CD4-positive, alpha-beta T cell (primary cell): ENCODE measurements at regions not wholly inside any gene's neighbourhood (a gene's known extent, or its start where the extent isn't known, plus 50 kb on each side); places are given as distances from the start of the nearest gene placed in this dataset.

Source experiments
- ATAC-seq: fragments of 200-7000 bp; cut with Tn5 transposase; one replicate; pipeline ENCODE4 v1.10.0; 2022; ENCODE audit warnings: mild to moderate bottlenecking; ENCODE audit not compliant: poor library complexity
- CTCF ChIA-PET: fragments of 350-600 bp; sonication (Branson Sonifier 250); formaldehyde crosslinking; loops from one replicate; lab custom pipeline; 2021; ENCODE audit warnings: antibody characterized with exemption, inconsistent platforms; lab: Charles Lee
- POLR2A ChIA-PET: fragments of 350-600 bp; sonication (Branson Sonifier 250); formaldehyde crosslinking; loops from one replicate; lab custom pipeline; 2021; ENCODE audit warnings: antibody characterized with exemption, inconsistent platforms; lab: Charles Lee
- DNase-seq, 14 experiments: peaks; one replicate each; pipeline ENCODE4 v3.0.0-alpha.2; 2013 to 2020; ENCODE audit warnings: mixed read lengths in 2 of 14
- H3K27ac ChIP-seq, 2 donors: one replicate each; pipeline versions ENCODE4 v1.5.1 to v1.7.0; 2013; ENCODE audit warnings: low read length in 2 of 2, low read depth in 1 of 2, mild to moderate bottlenecking in 1 of 2
- H3K27me3 ChIP-seq, 2 experiments: 1 replicate in 1 of 2; 2 replicates in 1 of 2; pipeline versions ENCODE4 v1.6.1 to v1.7.0; 2013; ENCODE audit warnings: low read length in 2 of 2, control low read depth in 1 of 2, mild to moderate bottlenecking in 1 of 2, moderate library complexity in 1 of 2; ENCODE audit not compliant: insufficient read depth in 2 of 2, control insufficient read depth in 1 of 2
- H3K36me3 ChIP-seq: one replicate; pipeline ENCODE4 v1.6.1; 2013; ENCODE audit warnings: low read length, control low read depth; ENCODE audit not compliant: insufficient read depth
- H3K4me1 ChIP-seq: one replicate; pipeline ENCODE4 v1.6.1; 2013; ENCODE audit warnings: low read length, control low read depth; ENCODE audit not compliant: insufficient read depth
- H3K4me3 ChIP-seq: one replicate; pipeline ENCODE4 v1.5.1; 2013; ENCODE audit warnings: mild to moderate bottlenecking, low read length, moderate library complexity
- H3K9me3 ChIP-seq, 2 experiments: 1 replicate in 1 of 2; 2 replicates in 1 of 2; pipeline versions ENCODE4 v1.6.1 to v1.7.0; 2013; ENCODE audit warnings: low read length in 2 of 2, mild to moderate bottlenecking in 2 of 2, control low read depth in 1 of 2, moderate library complexity in 1 of 2; ENCODE audit not compliant: control insufficient read depth in 1 of 2, insufficient read depth in 1 of 2
- H3K27ac Mint-ChIP-seq: one replicate; pipeline ENCODE4 v1.8.0; 2020; ENCODE audit warnings: mixed read lengths
- H3K27me3 Mint-ChIP-seq: one replicate; pipeline ENCODE4 v1.8.0; 2021; ENCODE audit warnings: mixed read lengths
- H3K36me3 Mint-ChIP-seq: one replicate; pipeline ENCODE4 v1.8.0; 2021; ENCODE audit warnings: low read depth, mixed read lengths
- H3K4me1 Mint-ChIP-seq: one replicate; pipeline ENCODE4 v1.8.0; 2021; ENCODE audit warnings: low read depth, mixed read lengths
- H3K4me3 Mint-ChIP-seq: one replicate; pipeline ENCODE4 v1.8.0; 2020; ENCODE audit warnings: mild to moderate bottlenecking, mixed read lengths
- H3K9me3 Mint-ChIP-seq: one replicate; pipeline ENCODE4 v1.8.0; 2020; ENCODE audit warnings: mixed read lengths
- CTCF ChIP-seq: fragments of 200-600 bp; IDR thresholded peaks from one replicate; pipeline ENCODE4 v1.8.0; 2022; ENCODE audit warnings: antibody characterized with exemption, mild to moderate bottlenecking
- intact Hi-C, 2 experiments: fragments of 100-400 bp; cut with DNase I in 1 of 2; cut with micrococcal nuclease in 1 of 2; formaldehyde crosslinking; loops; one replicate each; pipeline versions ENCODE4 v1.15.1 to v1.9.0; 2023 to 2025; cut with DNase I, micrococcal nuclease

GRCh38 chr17:64774888-64775540, 112.9 kb upstream of the SMURF2 start:
- H3K9me3 ChIP-seq = no peaks in the 10 kb centered on the region
- POLR2A ChIA-PET = no interaction called here
- Mint-ChIP-seq H3K27me3 (peaks cover 18% of the 10 kb centered on the region), H3K9me3 (no peaks in the 10 kb centered on the region), H3K27ac (no peak overlapping the region), H3K4me1 (peaks cover 21% of the 10 kb centered on the region), H3K36me3 (peaks cover 3% of the 10 kb centered on the region), H3K4me3 (no peak overlapping the region)
- H3K27me3 ChIP-seq = no peaks in the 10 kb centered on the region
- no peak for ATAC-seq
- no peak overlapping the region for H3K27ac ChIP-seq
- CTCF ChIA-PET = no interaction called here
- H3K36me3 ChIP-seq = no peaks in the 10 kb centered on the region
- no peak for DNase-seq
- peaks cover 43% of the 10 kb centered on the region for H3K4me1 ChIP-seq
- no peak for TF ChIP-seq CTCF
- H3K4me3 ChIP-seq = no peak overlapping the region
- intact Hi-C loops = loop anchor here (5.0 to 10.0 kb wide), 3 partner anchors 70 to 422 kb away; no protein-coding TSS in a partner anchor

DNA sequence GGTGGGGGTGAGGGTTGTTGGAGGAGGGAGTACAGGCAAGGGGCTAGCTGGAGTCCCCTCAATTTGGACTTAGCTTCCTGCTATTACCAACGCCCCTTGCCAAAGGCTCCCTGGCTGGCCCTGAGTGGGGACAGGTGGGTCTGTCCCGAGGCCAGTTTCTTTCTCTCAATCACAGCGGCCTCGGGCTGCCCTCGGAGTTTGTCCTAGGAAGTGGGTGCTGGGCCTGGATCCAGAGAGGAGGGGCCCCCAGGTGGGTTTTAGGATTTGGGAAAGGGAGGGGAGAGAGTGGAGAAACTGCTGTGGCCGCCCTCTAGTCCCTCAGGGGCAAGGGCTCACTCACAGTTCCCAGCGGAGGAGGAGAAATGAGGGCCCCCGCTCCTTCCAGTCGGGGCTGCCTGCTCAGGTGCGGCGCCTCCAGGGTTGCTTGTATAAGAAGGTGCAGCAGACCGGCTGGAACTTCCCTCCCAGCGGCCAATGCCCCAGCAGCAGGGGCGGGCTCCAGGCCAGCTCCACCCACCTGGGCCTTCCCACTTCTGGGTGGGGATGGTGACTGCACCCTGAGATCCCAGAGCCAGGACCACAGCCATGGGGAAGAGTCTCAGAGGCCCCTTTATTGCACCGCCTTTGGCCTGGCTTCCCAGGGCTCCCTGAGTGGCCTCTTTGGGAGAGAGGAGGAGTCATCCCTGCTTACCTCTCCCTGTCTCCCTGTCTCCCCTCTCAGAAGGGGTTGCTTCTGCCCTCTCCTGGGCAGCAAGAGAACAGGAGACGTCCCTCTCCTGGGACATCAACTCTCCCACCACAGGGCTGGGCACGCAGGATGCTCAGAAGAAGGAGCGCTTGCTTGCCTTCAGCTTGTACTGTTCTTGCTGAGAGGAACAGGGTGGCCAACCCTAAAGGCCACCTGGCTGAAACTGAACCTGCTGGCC, 112.0 kb upstream of the SMURF2 start:
- POLR2A ChIA-PET = no interaction called here
- peaks cover 3% of the 10 kb centered on the region for H3K36me3 ChIP-seq
- no peak overlapping the region for H3K27ac ChIP-seq
- Mint-ChIP-seq H3K9me3 (no peaks in the 10 kb centered on the region), H3K27ac (no peak overlapping the region), H3K36me3 (peaks cover 3% of the 10 kb centered on the region), H3K4me3 (no peak overlapping the region), H3K27me3 (peaks cover 15% of the 10 kb centered on the region), H3K4me1 (peaks cover 17% of the 10 kb centered on the region)
- no peak for TF ChIP-seq CTCF
- ATAC-seq (no peak), DNase-seq (peak in 1 of 14 experiments; percentile 32)
- CTCF ChIA-PET = no interaction called here
- peaks cover 34% of the 10 kb centered on the region for H3K4me1 ChIP-seq
- no peaks in the 10 kb centered on the region for H3K9me3 ChIP-seq
- intact Hi-C loops = loop anchor here in 1 of 2 experiments (10.0 kb wide), 1 partner anchor 71 kb away; no protein-coding TSS in a partner anchor
- no peaks in the 10 kb centered on the region for H3K27me3 ChIP-seq
- H3K4me3 ChIP-seq = no peak overlapping the region

- no peak for ATAC-seq
- H3K4me3 Mint-ChIP-seq = no peak overlapping the region
- peaks cover 3% of the 10 kb centered on the region for H3K36me3 Mint-ChIP-seq
- Histone ChIP-seq H3K4me1 (peaks cover 29% of the 10 kb centered on the region), H3K27ac (no peak overlapping the region), H3K27me3 (no peaks in the 10 kb centered on the region), H3K36me3 (peaks cover 3% of the 10 kb centered on the region), H3K4me3 (no peak overlapping the region), H3K9me3 (no peaks in the 10 kb centered on the region)
- TF ChIP-seq CTCF = no peak
- DNase-seq = no peak
- H3K9me3 Mint-ChIP-seq = no peaks in the 10 kb centered on the region
- ChIA-PET POLR2A (no interaction called here), CTCF (no interaction called here)
- H3K27ac Mint-ChIP-seq = no peak overlapping the region
- H3K27me3 Mint-ChIP-seq = peaks cover 11% of the 10 kb centered on the region
- peaks cover 17% of the 10 kb centered on the region for H3K4me1 Mint-ChIP-seq
- intact Hi-C loops = loop anchor here in 1 of 2 experiments (10.0 kb wide), 1 partner anchor 71 kb away; no protein-coding TSS in a partner anchor
These were observed 111.3 kb upstream of the SMURF2 start for GRCh38 chr17:64773386-64773835.
